GM12878 (cell line): ENCODE measurements at regions not wholly inside any gene's neighbourhood (a gene's known extent, or its start where the extent isn't known, plus 50 kb on each side); places are given as distances from the start of the nearest gene placed in this dataset.

Experiments
- ATAC-seq: fragments of 200-7000 bp; cut with Tn5 transposase; 3 replicates; pipeline ENCODE4 v1.9.1; 2020; ENCODE audit warnings: mild to moderate bottlenecking, moderate library complexity
- BruUV-seq: library from RNA; stranded (reverse); fragments of 400-500 nt; replicated peaks from 2 replicates; lab custom pipeline; 2021; lab: Mats Ljungman, UMichigan
- CTCF ChIA-PET: fragments of 300-600 bp; sonication (Branson Sonifier 250); formaldehyde crosslinking; extraction: SDS; loops from one replicate; lab custom pipeline; 2021; ENCODE audit warnings: inconsistent platforms; lab: Yijun Ruan, JAX
- POLR2A ChIA-PET: fragments of 350-600 bp; formaldehyde crosslinking; extraction: SDS; loops from one replicate; lab custom pipeline; 2021; ENCODE audit warnings: inconsistent platforms; lab: Charles Lee
- RAD21 ChIA-PET: fragments of 300-600 bp; sonication (Branson Sonifier 250); formaldehyde crosslinking; loops from one replicate; lab custom pipeline; 2023; ENCODE audit warnings: antibody characterized with exemption; ENCODE audit not compliant: unreplicated experiment; lab: Charles Lee
- SMC1A ChIA-PET: fragments of 300-600 bp; sonication (Branson Sonifier 250); formaldehyde crosslinking; loops from one replicate; lab custom pipeline; 2023; ENCODE audit not compliant: unreplicated experiment, uncharacterized antibody; lab: Charles Lee
- DNase-seq: peaks from one replicate; pipeline ENCODE4 v3.0.0-alpha.2; 2011; ENCODE audit warnings: low read depth, low spot score
- FAIRE-seq: peaks from 3 replicates; lab custom pipeline; 2011; peaks lifted over from hg19 to GRCh38; lab: Jason Lieb, UNC
- H2AFZ ChIP-seq: 2 replicates; pipeline ENCODE4 v1.6.0; 2011; ENCODE audit warnings: low read depth, low read length, control low read depth; ENCODE audit not compliant: control insufficient read depth
- H3K27ac ChIP-seq: 2 replicates; pipeline ENCODE4 v1.5.1; 2011; ENCODE audit warnings: control low read depth; ENCODE audit not compliant: control insufficient read depth, insufficient read depth
- H3K27me3 ChIP-seq, 2 experiments: replicated peaks in 1 of 2; 2 replicates each; pipeline versions ENCODE4 v1.6.0 to v1.6.1; 2011; ENCODE audit warnings: low read length in 1 of 2; ENCODE audit not compliant: control insufficient read depth in 2 of 2, insufficient read depth in 2 of 2
- H3K36me3 ChIP-seq, 2 experiments: 2 replicates each; pipeline ENCODE4 v1.5.1; 2011; ENCODE audit warnings: low read length in 1 of 2; ENCODE audit not compliant: control insufficient read depth in 2 of 2, insufficient read depth in 2 of 2
- H3K4me1 ChIP-seq: 2 replicates; pipeline ENCODE4 v1.6.1; 2011; ENCODE audit warnings: mild to moderate bottlenecking, low read length, moderate library complexity, mixed read lengths; ENCODE audit not compliant: control insufficient read depth, insufficient read depth
- H3K4me2 ChIP-seq: 2 replicates; pipeline ENCODE4 v1.6.0; 2011; ENCODE audit warnings: control low read depth; ENCODE audit not compliant: control insufficient read depth, insufficient read depth
- H3K4me3 ChIP-seq: fragments of 200-600 bp; sonication (generic); 2 replicates; pipeline ENCODE4 v1.5.1; 2016
- H3K79me2 ChIP-seq: 2 replicates; pipeline ENCODE4 v1.6.0; 2011; ENCODE audit warnings: low read length; ENCODE audit not compliant: control insufficient read depth, insufficient read depth
- H3K9ac ChIP-seq: 2 replicates; pipeline ENCODE4 v1.8.0; 2011; ENCODE audit warnings: low read length, control low read depth, mixed read lengths; ENCODE audit not compliant: control insufficient read depth, insufficient read depth
- H3K9me3 ChIP-seq: replicated peaks from 3 replicates; pipeline ENCODE4 v1.5.1; 2011; ENCODE audit warnings: mild to moderate bottlenecking, low read length; ENCODE audit not compliant: control insufficient read depth, insufficient read depth
- H4K20me1 ChIP-seq: 2 replicates; pipeline ENCODE4 v1.6.0; 2011; ENCODE audit not compliant: control insufficient read depth, insufficient read depth
- E2F8 ChIP-seq: fragments of 450-650 bp; IDR thresholded peaks from 2 replicates; pipeline ENCODE4 v1.6.1; 2018; ENCODE audit warnings: mild to moderate bottlenecking, low read depth, moderate library complexity; ENCODE audit not compliant: partially characterized antibody
- IKZF1 ChIP-seq: fragments of 450-650 bp; conservative IDR thresholded peaks from 2 replicates; pipeline ENCODE4 v1.6.1; 2017; ENCODE audit warnings: antibody characterized with exemption, mild to moderate bottlenecking
- IRF4 ChIP-seq: IDR thresholded peaks from 2 replicates; pipeline ENCODE4 v1.6.1; 2011; ENCODE audit warnings: low read depth, low read length
- KLF5 ChIP-seq: fragments of 450-650 bp; IDR thresholded peaks from 2 replicates; pipeline ENCODE4 v1.6.1; 2014; ENCODE audit warnings: mild to moderate bottlenecking; ENCODE audit not compliant: partially characterized antibody
- MTA2 ChIP-seq: fragments of 450-650 bp; IDR thresholded peaks from 2 replicates; pipeline ENCODE4 v1.6.1; 2016; ENCODE audit warnings: low read depth, mild to moderate bottlenecking, moderate library complexity
- MXI1 ChIP-seq: fragments of 150-350 bp; IDR thresholded peaks from 2 replicates; pipeline ENCODE4 v1.6.1; 2011; ENCODE audit warnings: low read depth, mild to moderate bottlenecking, inconsistent platforms, low read length, improper control_type of control experiment
- PAX5 ChIP-seq: IDR thresholded peaks from 2 replicates; pipeline ENCODE4 v1.6.1; 2011; ENCODE audit warnings: low read depth, low read length, borderline replicate concordance
- SRF ChIP-seq, 2 experiments: IDR thresholded peaks; 2 replicates each; pipeline ENCODE4 v1.6.1; 2011; ENCODE audit warnings: low read depth in 2 of 2, low read length in 2 of 2, mild to moderate bottlenecking in 1 of 2, moderate library complexity in 1 of 2
- TAF1 ChIP-seq: IDR thresholded peaks from 2 replicates; pipeline ENCODE4 v1.6.1; 2011; ENCODE audit warnings: mild to moderate bottlenecking, low read depth, low read length, borderline replicate concordance
- WRNIP1 ChIP-seq: IDR thresholded peaks from 2 replicates; pipeline ENCODE4 v1.6.1; 2011; ENCODE audit warnings: low read depth, low read length, improper control_type of control experiment, borderline replicate concordance
- in situ Hi-C: fragments of 300-500 bp; cut with MboI; formaldehyde crosslinking; loops from 9 replicates; pipeline ENCODE4 v1.14.3; 2018; ENCODE audit warnings: mixed read lengths
- intact Hi-C: fragments of 100-400 bp; cut with micrococcal nuclease; formaldehyde crosslinking; loops from one replicate; pipeline ENCODE4 v1.14.2; 2022; ENCODE audit not compliant: unreplicated experiment
- TF ChIP-seq, protein P1 (sequence below): fragments of 450-650 bp; IDR thresholded peaks from 2 replicates; pipeline ENCODE4 v1.6.1; 2014; ENCODE audit warnings: mild to moderate bottlenecking
- TF ChIP-seq, protein P2 (sequence below): IDR thresholded peaks from 2 replicates; pipeline ENCODE4 v1.6.1; 2012; ENCODE audit warnings: low read length, inconsistent platforms

DNA sequence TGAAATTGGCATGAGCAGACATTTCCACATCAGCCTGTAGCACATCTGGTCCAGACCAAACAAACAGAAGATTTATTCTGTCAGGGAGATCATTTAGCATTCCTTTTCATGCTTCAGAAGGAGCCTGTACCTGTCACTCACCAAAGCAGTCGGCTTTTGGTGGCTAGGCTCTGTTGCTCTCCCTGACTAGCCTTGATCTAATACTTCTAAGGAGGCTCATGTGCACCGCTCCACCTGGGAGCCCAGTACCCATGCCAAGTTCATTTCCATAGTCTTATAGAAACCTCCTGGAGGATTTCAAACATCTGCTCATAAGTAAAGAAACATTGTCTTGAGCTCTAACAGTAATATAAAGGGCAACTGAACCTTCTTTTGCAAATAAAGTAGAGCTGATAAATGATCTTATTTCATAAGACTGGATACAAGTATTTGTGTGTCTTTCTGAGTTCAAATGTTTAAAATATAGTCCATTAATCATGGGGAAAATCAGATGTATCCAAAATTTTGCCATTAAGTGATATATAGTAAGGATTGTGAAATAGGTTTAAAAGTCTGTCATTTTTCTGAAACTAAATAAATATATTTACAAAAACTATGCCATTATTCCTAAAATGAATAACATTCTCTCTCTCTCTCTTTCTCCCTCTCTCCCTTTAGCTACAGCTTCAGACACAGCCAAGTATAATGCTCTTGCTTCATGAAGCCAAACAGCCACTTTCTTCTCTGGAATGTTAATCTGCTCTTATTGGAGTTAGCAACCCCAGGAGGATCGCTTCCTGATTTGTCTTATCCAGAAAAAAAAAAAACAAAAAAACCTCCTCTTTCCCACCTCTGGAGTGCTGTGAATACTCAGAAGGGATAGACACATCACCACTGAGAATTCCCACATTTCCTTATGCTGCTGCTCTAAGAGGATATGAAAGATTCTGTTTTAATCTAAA, 192.7 kb upstream of the TFAP2D start (continued):
- no peak for TF ChIP-seq IRF4

GRCh38 chr6:50524341-50524740, 189.0 kb upstream of the TFAP2D start:
- in situ Hi-C loops (no loop called here), intact Hi-C loops (no loop called here)
- ChIA-PET SMC1A (no interaction called here), CTCF (interaction anchor here (0.9 kb wide), 1 partner anchor 10 kb away, joined by 3 read pairs; no protein-coding TSS in a partner anchor), POLR2A (interaction anchor here (0.6 kb wide), 1 partner anchor 604 kb away, joined by 3 read pairs; no protein-coding TSS in a partner anchor), RAD21 (no interaction called here)
- H4K20me1 ChIP-seq = no peaks in the 10 kb centered on the region
- no peak overlapping the region for H3K27ac ChIP-seq
- no peaks in the 10 kb centered on the region for H3K27me3 ChIP-seq
- BruUV-seq = no TSS peak
- H3K36me3 ChIP-seq = no peaks in the 10 kb centered on the region
- TF ChIP-seq, protein P1, sequence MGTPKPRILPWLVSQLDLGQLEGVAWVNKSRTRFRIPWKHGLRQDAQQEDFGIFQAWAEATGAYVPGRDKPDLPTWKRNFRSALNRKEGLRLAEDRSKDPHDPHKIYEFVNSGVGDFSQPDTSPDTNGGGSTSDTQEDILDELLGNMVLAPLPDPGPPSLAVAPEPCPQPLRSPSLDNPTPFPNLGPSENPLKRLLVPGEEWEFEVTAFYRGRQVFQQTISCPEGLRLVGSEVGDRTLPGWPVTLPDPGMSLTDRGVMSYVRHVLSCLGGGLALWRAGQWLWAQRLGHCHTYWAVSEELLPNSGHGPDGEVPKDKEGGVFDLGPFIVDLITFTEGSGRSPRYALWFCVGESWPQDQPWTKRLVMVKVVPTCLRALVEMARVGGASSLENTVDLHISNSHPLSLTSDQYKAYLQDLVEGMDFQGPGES = no peak
- TF ChIP-seq E2F8 (no peak), SRF (IDR thresholded peaks at IDR 0.05; ENCODE audit: low read depth in 2 of 2, low read length in 2 of 2) (no peak), IKZF1 (no peak), MTA2 (no peak), MXI1 (no peak), WRNIP1 (no peak), KLF5 (no peak), PAX5 (no peak), TAF1 (no peak)
- TF ChIP-seq, protein P2, sequence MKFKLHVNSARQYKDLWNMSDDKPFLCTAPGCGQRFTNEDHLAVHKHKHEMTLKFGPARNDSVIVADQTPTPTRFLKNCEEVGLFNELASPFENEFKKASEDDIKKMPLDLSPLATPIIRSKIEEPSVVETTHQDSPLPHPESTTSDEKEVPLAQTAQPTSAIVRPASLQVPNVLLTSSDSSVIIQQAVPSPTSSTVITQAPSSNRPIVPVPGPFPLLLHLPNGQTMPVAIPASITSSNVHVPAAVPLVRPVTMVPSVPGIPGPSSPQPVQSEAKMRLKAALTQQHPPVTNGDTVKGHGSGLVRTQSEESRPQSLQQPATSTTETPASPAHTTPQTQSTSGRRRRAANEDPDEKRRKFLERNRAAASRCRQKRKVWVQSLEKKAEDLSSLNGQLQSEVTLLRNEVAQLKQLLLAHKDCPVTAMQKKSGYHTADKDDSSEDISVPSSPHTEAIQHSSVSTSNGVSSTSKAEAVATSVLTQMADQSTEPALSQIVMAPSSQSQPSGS = no peak
- H3K9me3 ChIP-seq = no peaks in the 10 kb centered on the region
- FAIRE-seq = no peak
- DNase-seq = no peak
- no peaks in the 10 kb centered on the region for H3K79me2 ChIP-seq
- no peak overlapping the region for H3K4me2 ChIP-seq
- H3K4me1 ChIP-seq = no peaks in the 10 kb centered on the region
- ATAC-seq = no peak
- H2AFZ ChIP-seq = no peak overlapping the region
- H3K9ac ChIP-seq = no peak overlapping the region
- no peak overlapping the region for H3K4me3 ChIP-seq
